Activated CD8-positive, alpha-beta memory T cell treated with anti-CD3 and anti-CD28 coated beads, Interleukin-2, amount 50 U/mL, for 48 hours (primary cell): ENCODE measurements at regions not wholly inside any gene's neighbourhood (a gene's known extent, or its start where the extent isn't known, plus 50 kb on each side); places are given as distances from the start of the nearest gene placed in this dataset.

Source experiments
- DNase-seq: peaks from one replicate; pipeline ENCODE4 v3.0.0-alpha.2; 2020

GRCh38 chr10:10462151-10462941 is 555.3 kb upstream of the CELF2 start:
- DNase-seq: no peak

GRCh38 chr10:10471758-10472157 is 545.9 kb upstream of the CELF2 start:
- no peak for DNase-seq

DNA sequence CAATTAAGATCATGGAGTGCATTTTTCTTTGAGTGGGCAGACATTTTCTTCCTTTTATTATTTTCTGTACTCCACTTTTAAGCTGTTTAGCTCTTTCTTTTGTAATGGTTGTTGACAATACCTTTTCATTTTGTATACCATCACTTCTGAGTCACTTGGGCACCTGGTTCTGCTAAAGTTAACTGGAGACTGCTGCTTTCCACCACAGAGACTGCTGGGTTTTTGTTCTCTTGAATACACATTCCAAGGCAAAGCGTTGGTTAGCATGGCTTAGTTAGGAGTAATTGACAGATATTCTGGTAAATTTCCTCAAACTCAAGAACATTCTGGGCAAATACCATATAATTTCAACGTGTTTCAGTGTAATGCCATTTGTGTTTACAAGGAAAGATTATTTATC is 541.9 kb upstream of the CELF2 start:
- DNase-seq: no peak

GRCh38 chr10:10477844-10478243 is 539.8 kb upstream of the CELF2 start:
- DNase-seq: no peak

GRCh38 chr10:10479465-10479864 is 538.2 kb upstream of the CELF2 start:
- no peak for DNase-seq

- DNase-seq: no peak
Observed at GRCh38 chr10:10482613-10483012, 535.1 kb upstream of the CELF2 start.

- no peak for DNase-seq
Observed at GRCh38 chr10:10489076-10489475, 528.6 kb upstream of the CELF2 start.

DNA sequence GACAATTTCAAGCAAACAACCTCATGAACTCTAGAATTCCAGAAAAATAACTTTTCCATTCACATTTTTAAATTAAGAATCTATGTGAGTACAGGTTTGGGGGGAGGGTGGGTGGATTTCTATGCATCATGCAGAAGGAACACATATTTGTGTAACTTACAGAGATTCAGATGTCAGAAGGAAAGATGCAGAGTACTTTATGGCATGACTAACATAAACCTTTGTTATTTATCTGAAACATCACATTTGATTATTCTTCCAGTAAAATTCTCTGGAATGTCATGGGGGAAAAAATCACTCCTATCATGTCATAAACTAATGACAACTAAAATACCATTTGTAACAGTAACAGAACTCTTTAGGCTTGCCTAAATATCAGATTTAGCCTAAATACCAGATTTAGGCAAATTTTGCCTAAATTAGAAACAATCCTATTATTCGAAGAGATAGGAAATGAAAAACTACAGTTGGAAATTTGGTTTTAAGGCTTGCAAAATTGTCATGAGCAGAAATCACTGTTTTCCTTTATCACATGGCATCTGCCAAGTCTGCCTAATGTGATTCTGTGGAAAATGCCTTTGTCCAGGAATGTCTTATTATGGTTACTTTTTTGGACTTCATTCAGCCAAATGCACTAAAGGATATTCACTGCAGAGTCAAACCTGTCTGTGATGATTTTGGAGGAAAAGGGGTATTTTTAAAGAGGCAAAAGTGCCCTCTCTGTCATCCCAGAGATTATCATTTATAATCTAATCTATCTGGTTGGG is 527.7 kb upstream of the CELF2 start:
- DNase-seq: no peak

DNA sequence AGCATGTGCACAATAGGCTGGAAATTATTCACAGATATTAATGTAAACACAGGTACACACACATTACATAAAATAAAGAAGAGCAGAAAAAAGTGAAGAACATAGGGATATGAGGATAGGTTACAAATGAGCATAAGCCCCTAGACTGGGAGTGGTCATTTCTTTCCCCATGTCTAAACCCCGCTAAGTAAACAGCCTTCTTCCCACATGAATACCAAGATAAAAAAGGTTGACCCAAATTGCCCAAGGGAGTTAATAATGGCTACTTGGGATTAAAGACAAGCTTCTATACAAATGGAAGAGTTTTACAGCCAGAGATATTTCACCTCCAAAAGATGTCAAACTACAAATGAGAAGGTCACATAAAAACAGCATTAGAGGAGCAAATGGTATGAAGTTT is 527.1 kb upstream of the CELF2 start:
- DNase-seq: no peak

DNA sequence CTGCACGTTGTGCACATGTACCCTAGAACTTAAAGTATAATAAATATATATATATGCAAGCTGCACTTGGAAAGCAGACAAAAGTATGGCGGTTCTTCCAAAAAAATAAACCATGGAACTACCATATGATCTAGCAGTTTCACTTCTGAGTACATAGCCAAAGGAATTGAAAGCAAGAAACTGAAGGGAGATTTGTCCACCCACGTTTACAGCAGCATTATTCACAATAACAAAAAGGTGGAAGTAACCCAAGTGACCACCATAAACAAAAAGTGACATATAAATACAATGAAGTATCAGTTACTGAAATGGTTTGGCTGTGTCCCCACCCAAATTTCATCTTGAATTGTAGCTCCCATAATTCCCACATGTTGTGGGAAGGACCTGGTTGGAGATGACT is 525.3 kb upstream of the CELF2 start:
- no peak for DNase-seq

GRCh38 chr10:10493833-10494232 is 523.8 kb upstream of the CELF2 start:
- no peak for DNase-seq

GRCh38 chr10:10497245-10497644 is 520.4 kb upstream of the CELF2 start:
- no peak for DNase-seq

- no peak for DNase-seq
Observed at GRCh38 chr10:10498781-10499180, 518.9 kb upstream of the CELF2 start.

GRCh38 chr10:10499839-10500238 is 517.8 kb upstream of the CELF2 start:
- DNase-seq: no peak

GRCh38 chr10:10500937-10501336 is 516.7 kb upstream of the CELF2 start:
- no peak for DNase-seq

DNA sequence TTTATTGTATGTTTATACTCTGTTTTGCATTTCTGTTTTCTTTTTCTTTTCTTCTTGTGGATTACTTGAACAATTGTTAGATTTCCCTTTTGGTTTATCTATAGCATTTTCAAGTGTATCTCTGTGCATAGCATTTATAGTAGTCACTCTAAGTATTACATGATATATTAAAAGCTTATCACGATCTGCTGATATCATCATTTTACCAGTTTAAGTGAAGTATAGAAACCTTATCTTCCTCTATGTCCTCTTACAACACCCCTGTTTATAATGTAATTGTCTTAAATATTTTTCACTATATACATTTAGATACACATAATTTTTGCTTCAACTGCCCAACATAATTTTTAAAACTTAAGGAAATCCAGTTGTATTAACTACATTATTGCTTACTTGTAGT is 513.9 kb upstream of the CELF2 start:
- DNase-seq: no peak

DNA sequence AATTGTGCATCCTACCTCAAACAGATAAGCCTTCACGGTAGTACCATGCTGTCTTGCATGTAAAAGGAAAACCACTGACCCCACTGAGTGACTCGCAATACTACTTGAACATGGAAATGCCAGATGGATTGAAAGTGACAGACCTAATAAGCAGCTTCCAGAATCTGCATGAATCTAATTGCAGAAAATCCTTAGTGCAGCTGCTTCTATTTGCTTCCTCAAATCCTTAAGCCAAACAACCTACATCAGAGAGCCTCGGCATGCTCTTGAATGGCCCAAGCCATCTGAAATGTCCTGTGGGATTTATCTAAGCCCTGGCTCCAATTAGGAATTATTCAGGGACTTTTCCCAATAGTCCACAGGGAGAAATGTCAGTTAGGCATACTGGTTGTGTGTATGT is 509.5 kb upstream of the CELF2 start:
- DNase-seq: no peak

DNA sequence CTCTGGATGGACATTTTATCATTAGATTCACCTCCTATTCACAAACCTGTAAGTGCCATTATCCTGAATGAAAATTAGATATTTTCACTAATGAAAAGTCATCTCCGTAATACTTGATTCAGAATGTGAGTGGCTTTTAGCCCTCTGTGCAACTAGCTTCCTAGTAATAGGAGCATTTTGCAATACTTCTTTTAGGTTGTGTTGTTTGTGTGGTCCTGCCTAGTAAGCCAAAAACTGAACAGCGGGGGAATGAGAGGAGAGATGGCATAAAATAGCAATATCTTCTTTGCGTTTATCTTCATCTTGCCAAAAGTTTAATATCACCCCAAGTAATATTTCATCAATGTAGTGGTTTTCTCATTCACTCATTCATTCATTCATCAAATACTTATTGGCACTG is 507.5 kb upstream of the CELF2 start:
- DNase-seq: no peak

GRCh38 chr10:10513067-10513466 is 504.6 kb upstream of the CELF2 start:
- no peak for DNase-seq

DNA sequence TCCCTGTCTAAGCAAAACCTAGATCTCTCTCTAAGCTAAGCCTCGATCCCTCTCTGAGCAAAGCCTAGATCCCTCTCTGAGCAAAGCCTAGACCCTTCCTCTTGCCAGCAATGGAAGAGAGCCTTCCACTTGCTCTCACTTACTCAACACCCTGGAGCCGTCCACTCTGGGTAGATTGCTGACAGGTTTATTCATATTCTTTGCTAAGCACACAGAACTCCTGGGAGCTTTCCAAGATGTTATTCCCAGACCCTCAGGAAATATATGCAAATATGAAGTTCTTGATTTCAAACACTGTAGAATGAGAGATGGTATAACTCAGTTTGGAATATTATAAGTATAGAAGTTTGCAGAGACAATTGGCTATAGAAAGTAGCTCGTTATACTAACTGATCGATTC is 503.8 kb upstream of the CELF2 start:
- DNase-seq: no peak

DNA sequence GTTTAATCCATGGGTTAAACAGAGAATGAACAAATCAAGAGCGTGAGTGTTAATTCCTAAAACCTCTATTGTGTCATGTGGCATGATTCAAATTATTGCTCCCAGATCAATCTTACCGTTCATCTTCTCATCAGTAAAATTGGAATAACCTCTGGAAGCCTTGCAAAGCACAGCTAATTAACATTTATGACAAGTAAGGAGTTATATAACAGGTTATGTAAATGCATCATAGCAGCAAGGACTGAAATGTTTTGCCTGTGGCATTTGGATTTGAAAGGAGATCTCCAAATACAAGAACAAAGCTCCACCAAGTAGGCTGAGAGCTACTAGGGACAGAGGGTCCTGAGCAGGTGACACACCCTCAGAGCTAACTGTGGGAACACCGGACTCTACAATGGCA is 502.9 kb upstream of the CELF2 start:
- DNase-seq: no peak

GRCh38 chr10:10515479-10516204 is 502.0 kb upstream of the CELF2 start:
- DNase-seq: no peak

- DNase-seq: no peak
Observed at GRCh38 chr10:10516346-10517130, 501.1 kb upstream of the CELF2 start.
